Upper lobe of left lung (tissue), 4 donors: ENCODE measurements at regions not wholly inside any gene's neighbourhood (a gene's known extent, or its start where the extent isn't known, plus 50 kb on each side); places are given as distances from the start of the nearest gene placed in this dataset.

Experiments
- EP300 ChIP-seq, 4 donors: sonication (generic); formaldehyde crosslinking; IDR thresholded peaks; one replicate each; pipeline ENCODE4 v1.5.1; 2017; ENCODE audit warnings: antibody characterized with exemption in 4 of 4, control low read depth in 2 of 4
- POLR2A ChIP-seq, 4 donors: fragments of 450-650 bp; IDR thresholded peaks; one replicate each; pipeline ENCODE4 v1.5.1; 2016 to 2017; ENCODE audit warnings: antibody characterized with exemption in 4 of 4, mild to moderate bottlenecking in 2 of 4
- POLR2AphosphoS5 ChIP-seq, 2 donors: sonication (generic); formaldehyde crosslinking; IDR thresholded peaks; one replicate each; pipeline ENCODE4 v1.5.1; 2017; ENCODE audit warnings: antibody characterized with exemption in 2 of 2
- TF ChIP-seq, protein P1 (sequence below), 6 experiments: fragments of 450-650 bp in 4 of 6; fragments of 200-600 bp in 2 of 6; sonication (generic) in 2 of 6; IDR thresholded peaks; one replicate each; pipeline ENCODE4 v1.5.1; 2016 to 2019; ENCODE audit warnings: antibody characterized with exemption in 6 of 6

DNA sequence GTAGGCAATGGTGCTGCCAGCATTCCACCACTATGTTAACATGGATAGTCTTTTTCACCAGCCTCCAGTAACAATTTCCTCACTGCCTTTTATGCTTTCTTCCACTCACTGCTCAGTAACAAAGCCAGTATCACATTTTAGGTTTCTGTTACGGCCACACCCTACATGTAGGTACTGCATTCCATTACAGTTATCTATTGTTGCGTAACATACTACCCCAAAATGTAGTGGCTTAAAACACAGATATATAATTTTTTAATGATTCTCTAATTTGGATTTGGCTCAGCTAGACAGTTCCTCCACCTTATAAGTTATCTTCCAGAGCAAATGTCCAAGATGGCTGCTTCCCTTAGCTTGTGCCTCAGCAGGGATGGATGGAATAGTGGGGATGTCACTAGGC is 498.7 kb upstream of the ACVR2A start:
- TF ChIP-seq, protein P1, sequence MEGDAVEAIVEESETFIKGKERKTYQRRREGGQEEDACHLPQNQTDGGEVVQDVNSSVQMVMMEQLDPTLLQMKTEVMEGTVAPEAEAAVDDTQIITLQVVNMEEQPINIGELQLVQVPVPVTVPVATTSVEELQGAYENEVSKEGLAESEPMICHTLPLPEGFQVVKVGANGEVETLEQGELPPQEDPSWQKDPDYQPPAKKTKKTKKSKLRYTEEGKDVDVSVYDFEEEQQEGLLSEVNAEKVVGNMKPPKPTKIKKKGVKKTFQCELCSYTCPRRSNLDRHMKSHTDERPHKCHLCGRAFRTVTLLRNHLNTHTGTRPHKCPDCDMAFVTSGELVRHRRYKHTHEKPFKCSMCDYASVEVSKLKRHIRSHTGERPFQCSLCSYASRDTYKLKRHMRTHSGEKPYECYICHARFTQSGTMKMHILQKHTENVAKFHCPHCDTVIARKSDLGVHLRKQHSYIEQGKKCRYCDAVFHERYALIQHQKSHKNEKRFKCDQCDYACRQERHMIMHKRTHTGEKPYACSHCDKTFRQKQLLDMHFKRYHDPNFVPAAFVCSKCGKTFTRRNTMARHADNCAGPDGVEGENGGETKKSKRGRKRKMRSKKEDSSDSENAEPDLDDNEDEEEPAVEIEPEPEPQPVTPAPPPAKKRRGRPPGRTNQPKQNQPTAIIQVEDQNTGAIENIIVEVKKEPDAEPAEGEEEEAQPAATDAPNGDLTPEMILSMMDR (IDR thresholded peaks at IDR 0.05) = no peak
- TF ChIP-seq POLR2A (IDR thresholded peaks at IDR 0.05) = no peak
- TF ChIP-seq POLR2AphosphoS5 (IDR thresholded peaks at IDR 0.05) = no peak
- no peak for TF ChIP-seq EP300 (IDR thresholded peaks at IDR 0.05)
